ENCODE measurements at regions not wholly inside any gene's neighbourhood (a gene's known extent, or its start where the extent isn't known, plus 50 kb on each side); places are given as distances from the start of the nearest gene placed in this dataset.

GRCh38 chr14:89028462-89029134 lies 204.1 kb downstream of the TTC8 start:
- ChIA-PET SMC1A (ENCODE audit: uncharacterized antibody, unreplicated experiment) (interaction anchor here (0.6 to 1.7 kb wide), 5 partner anchors 16 to 945 kb away, joined by 3 to 8 read pairs (median 3); no protein-coding TSS in a partner anchor), RAD21 (ENCODE audit: unreplicated experiment) (interaction anchor here (0.6 to 0.8 kb wide), 3 partner anchors 32 to 743 kb away, joined by 3 read pairs; no protein-coding TSS in a partner anchor), CTCF (interaction anchor here (0.7 to 1.3 kb wide), 7 partner anchors 36 to 974 kb away, joined by 3 to 4 read pairs (median 3); no protein-coding TSS in a partner anchor), POLR2A (no interaction called here)
- Histone ChIP-seq H3K27me3 (replicated peaks in 1 of 2; ENCODE audit: control insufficient read depth in 2 of 2, insufficient read depth in 2 of 2, low read length in 1 of 2) (peaks cover 2 to 6% of the 10 kb centered on the region in 2 experiments), H3K36me3 (ENCODE audit: control insufficient read depth in 2 of 2, insufficient read depth in 2 of 2, low read length in 1 of 2) (no peaks in the 10 kb centered on the region), H2AFZ (ENCODE audit: control insufficient read depth, low read depth, low read length) (no peak overlapping the region), H3K9me3 (replicated peaks; ENCODE audit: control insufficient read depth, insufficient read depth, low read length) (no peaks in the 10 kb centered on the region), H4K20me1 (ENCODE audit: control insufficient read depth, insufficient read depth) (no peaks in the 10 kb centered on the region), H3K27ac (ENCODE audit: control insufficient read depth, insufficient read depth) (no peak overlapping the region), H3K79me2 (ENCODE audit: control insufficient read depth, insufficient read depth, low read length) (no peaks in the 10 kb centered on the region), H3K4me2 (ENCODE audit: control insufficient read depth, insufficient read depth) (no peak overlapping the region), H3K4me1 (ENCODE audit: control insufficient read depth, insufficient read depth, low read length) (peaks cover 4% of the 10 kb centered on the region; the same call in 1 of the 2 replicates), H3K9ac (ENCODE audit: control insufficient read depth, insufficient read depth, low read length) (no peak overlapping the region), H3K4me3 (no peak overlapping the region)
- TF ChIP-seq SKIL (IDR thresholded peaks at IDR 0.05; ENCODE audit: low read depth, poor library complexity, severe bottlenecking) (no peak), NFYB (IDR thresholded peaks at IDR 0.05; ENCODE audit: insufficient read depth, low read depth, low read length) (no peak), SIN3A (IDR thresholded peaks at IDR 0.05; ENCODE audit: low read depth, low read length) (no peak), IKZF2 (IDR thresholded peaks at IDR 0.05) (no peak), HDAC2 (IDR thresholded peaks at IDR 0.05) (no peak), MYB (IDR thresholded peaks at IDR 0.05; ENCODE audit: borderline replicate concordance, low read depth, low read length) (no peak), FOXM1 (IDR thresholded peaks at IDR 0.05; ENCODE audit: low read depth, low read length) (no peak), POLR2AphosphoS5 (IDR thresholded peaks at IDR 0.05; ENCODE audit: low read length) (no peak), LARP7 (IDR thresholded peaks at IDR 0.05) (no peak), PRDM15 (CRISPR knock-in tag; IDR thresholded peaks at IDR 0.05) (no peak), SUZ12 (IDR thresholded peaks at IDR 0.05; ENCODE audit: unreplicated experiment) (no peak), STAT1 (conservative IDR thresholded peaks at IDR 0.05) (no peak), KLF5 (IDR thresholded peaks at IDR 0.05; ENCODE audit: partially characterized antibody) (no peak)
- TF ChIP-seq, protein P1, sequence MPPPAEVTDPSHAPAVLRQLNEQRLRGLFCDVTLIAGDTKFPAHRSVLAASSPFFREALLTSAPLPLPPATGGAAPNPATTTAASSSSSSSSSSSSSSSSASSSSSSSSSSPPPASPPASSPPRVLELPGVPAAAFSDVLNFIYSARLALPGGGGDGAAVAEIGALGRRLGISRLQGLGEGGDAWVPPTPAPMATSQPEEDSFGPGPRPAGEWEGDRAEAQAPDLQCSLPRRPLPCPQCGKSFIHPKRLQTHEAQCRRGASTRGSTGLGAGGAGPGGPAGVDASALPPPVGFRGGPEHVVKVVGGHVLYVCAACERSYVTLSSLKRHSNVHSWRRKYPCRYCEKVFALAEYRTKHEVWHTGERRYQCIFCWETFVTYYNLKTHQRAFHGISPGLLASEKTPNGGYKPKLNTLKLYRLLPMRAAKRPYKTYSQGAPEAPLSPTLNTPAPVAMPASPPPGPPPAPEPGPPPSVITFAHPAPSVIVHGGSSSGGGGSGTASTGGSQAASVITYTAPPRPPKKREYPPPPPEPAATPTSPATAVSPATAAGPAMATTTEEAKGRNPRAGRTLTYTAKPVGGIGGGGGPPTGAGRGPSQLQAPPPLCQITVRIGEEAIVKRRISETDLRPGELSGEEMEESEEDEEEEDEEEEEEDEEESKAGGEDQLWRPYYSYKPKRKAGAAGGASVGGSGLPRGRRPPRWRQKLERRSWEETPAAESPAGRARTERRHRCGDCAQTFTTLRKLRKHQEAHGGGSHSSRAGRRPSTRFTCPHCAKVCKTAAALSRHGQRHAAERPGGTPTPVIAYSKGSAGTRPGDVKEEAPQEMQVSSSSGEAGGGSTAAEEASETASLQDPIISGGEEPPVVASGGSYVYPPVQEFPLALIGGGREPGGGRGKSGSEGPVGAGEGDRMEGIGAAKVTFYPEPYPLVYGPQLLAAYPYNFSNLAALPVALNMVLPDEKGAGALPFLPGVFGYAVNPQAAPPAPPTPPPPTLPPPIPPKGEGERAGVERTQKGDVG (CRISPR knock-in tag; IDR thresholded peaks at IDR 0.05): no peak
- no peak for ATAC-seq
- intact Hi-C loops (cut with micrococcal nuclease; ENCODE audit: unreplicated experiment): loop anchor here (5.0 kb wide), 5 partner anchors 361 to 1209 kb away; no protein-coding TSS in a partner anchor
- WGBS (ENCODE audit: insufficient coverage, insufficient replicate concordance, low lambda C conversion rate, missing lambda C conversion rate): 9% methylated on average over 3 of the region's 3 CpGs
- no peak for FAIRE-seq
- no TSS peak for BruUV-seq (replicated peaks)
- in situ Hi-C loops (cut with MboI): loop anchor here (25.0 kb wide), 2 partner anchors 409 to 734 kb away; no protein-coding TSS in a partner anchor
- no peak for DNase-seq (ENCODE audit: low read depth, low spot score)
